ENCODE measurements at regions not wholly inside any gene's neighbourhood (a gene's known extent, or its start where the extent isn't known, plus 50 kb on each side); places are given as distances from the start of the nearest gene placed in this dataset.

DNA sequence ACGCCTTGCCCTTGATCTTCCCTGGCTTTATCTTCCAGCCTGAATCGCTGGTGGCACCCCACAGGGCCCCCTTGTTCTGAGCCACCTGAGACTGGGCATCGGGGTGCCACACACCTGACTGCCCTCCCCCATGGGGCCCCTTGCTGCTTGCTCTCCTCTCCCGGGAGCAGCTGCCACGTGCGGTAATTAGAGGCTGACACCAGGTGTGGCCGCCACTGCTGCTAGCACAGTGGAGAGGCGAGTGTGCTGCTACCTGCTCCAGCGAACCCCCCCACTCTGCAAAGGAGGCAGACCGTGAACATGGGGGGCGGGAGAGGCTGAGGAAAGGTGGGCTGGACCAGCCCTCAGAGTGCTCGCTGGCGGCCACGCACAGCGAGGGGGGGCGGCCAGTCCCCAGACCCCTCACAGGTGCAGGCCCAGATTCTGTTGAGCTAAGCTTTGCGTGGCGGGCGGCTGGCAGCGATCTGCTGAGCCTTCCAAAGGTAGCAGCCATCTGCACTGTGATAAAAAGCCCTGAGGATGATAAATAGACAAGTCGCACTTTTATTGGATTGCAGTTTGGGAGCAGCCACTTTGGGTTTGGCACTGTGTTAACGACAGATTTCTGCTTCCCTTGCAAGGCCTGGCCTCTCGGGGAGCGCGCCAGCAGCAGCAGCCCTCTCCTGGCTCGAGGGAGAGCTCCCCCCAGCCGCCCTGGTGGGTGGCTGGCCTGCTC is 167.9 kb upstream of the GSE1 start:
- H3K4me3 ChIP-seq (ENCODE audit: low read depth, poor library complexity, severe bottlenecking), result no peak overlapping the region
- no peak for DNase-seq (ENCODE audit: low spot score in 2 of 2)
- WGBS, 2 donors, result 50 to 58% methylated on average over 24 to 27 of the region's 27 CpGs
- intact Hi-C loops (cut with DNase I; ENCODE audit: low total_unique reads), result no loop called here
- TF ChIP-seq, protein P1, sequence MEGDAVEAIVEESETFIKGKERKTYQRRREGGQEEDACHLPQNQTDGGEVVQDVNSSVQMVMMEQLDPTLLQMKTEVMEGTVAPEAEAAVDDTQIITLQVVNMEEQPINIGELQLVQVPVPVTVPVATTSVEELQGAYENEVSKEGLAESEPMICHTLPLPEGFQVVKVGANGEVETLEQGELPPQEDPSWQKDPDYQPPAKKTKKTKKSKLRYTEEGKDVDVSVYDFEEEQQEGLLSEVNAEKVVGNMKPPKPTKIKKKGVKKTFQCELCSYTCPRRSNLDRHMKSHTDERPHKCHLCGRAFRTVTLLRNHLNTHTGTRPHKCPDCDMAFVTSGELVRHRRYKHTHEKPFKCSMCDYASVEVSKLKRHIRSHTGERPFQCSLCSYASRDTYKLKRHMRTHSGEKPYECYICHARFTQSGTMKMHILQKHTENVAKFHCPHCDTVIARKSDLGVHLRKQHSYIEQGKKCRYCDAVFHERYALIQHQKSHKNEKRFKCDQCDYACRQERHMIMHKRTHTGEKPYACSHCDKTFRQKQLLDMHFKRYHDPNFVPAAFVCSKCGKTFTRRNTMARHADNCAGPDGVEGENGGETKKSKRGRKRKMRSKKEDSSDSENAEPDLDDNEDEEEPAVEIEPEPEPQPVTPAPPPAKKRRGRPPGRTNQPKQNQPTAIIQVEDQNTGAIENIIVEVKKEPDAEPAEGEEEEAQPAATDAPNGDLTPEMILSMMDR (IDR thresholded peaks at IDR 0.05), result no peak
- TF ChIP-seq POLR2A (IDR thresholded peaks at IDR 0.05), result no peak

- H3K4me3 ChIP-seq (ENCODE audit: low read depth, poor library complexity, severe bottlenecking), result no peak overlapping the region
- no peak for DNase-seq (ENCODE audit: low spot score in 2 of 2)
- intact Hi-C loops (cut with DNase I; ENCODE audit: low total_unique reads), result no loop called here
- 28 to 59% methylated on average over 13 to 14 of the region's 14 CpGs for WGBS, 2 donors
- TF ChIP-seq, protein P1 (IDR thresholded peaks at IDR 0.05), result no peak
Measured at GRCh38 chr16:85445779-85446222, 167.3 kb upstream of the GSE1 start.

- intact Hi-C loops (cut with DNase I; ENCODE audit: low total_unique reads), result no loop called here
- TF ChIP-seq, protein P1 (IDR thresholded peaks at IDR 0.05), result no peak
- TF ChIP-seq POLR2A (IDR thresholded peaks at IDR 0.05), result no peak
- 84 to 87% methylated on average over 19 of the region's 19 CpGs for WGBS, 2 donors
- no peak overlapping the region for H3K4me3 ChIP-seq (ENCODE audit: low read depth, poor library complexity, severe bottlenecking)
- DNase-seq (ENCODE audit: low spot score in 2 of 2), result no peak
Measured at GRCh38 chr16:85446951-85447692, 166.0 kb upstream of the GSE1 start.

- TF ChIP-seq, protein P1 (IDR thresholded peaks at IDR 0.05), result no peak
- no peak for TF ChIP-seq POLR2A (IDR thresholded peaks at IDR 0.05)
- 87 to 89% methylated on average over 9 of the region's 11 CpGs for WGBS, 2 donors
- H3K4me3 ChIP-seq (ENCODE audit: low read depth, poor library complexity, severe bottlenecking), result no peak overlapping the region
- DNase-seq (ENCODE audit: low spot score in 2 of 2), result no peak
- intact Hi-C loops (cut with DNase I; ENCODE audit: low total_unique reads), result no loop called here
Measured at GRCh38 chr16:85447693-85448313, 165.3 kb upstream of the GSE1 start.

DNA sequence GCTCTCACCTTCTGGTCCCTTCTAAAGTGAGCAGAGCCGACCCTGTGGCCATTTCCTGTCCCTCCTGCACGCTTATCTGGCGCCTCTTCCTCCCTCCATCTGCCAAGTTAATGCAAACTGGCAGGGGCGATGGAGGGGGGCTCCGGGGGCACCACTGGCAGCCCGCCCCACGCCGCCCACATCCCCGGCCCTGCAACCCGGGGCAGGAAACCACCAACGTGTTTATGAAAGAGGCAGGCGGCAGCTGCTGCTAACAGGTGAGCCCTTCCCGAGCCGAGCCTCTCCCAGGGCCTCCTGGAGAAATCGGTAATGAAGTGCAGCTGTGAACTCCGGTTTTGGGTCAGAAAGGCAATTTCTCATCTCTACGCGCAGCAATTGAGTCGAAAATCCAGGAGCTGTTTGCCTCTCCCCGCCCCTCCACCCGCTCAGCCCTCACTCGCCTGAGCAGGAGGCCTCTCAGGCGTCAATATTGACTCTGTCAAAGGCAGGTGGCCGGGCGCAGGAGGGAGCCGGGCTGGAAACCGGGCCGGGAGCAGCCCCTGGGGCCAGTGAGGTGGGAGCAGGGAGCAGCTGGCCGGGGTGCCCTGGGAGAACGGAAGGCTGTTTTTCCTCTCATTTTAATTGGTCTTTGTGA is 164.4 kb upstream of the GSE1 start:
- TF ChIP-seq, protein P1 (IDR thresholded peaks at IDR 0.05), result no peak
- no peak for TF ChIP-seq POLR2A (IDR thresholded peaks at IDR 0.05)
- intact Hi-C loops (cut with DNase I; ENCODE audit: low total_unique reads), result no loop called here
- no peak for DNase-seq (ENCODE audit: low spot score in 2 of 2)

More for the DNA sequence above, 164.4 kb upstream of the GSE1 start:
- H3K4me3 ChIP-seq (ENCODE audit: low read depth, poor library complexity, severe bottlenecking), result no peak overlapping the region
- 60 to 70% methylated on average over 29 to 30 of the region's 30 CpGs for WGBS, 2 donors

Data from lower leg skin (tissue), 4 donors.